Trophoblast cell (in vitro differentiated cells and primary cell): ENCODE measurements at regions not wholly inside any gene's neighbourhood (a gene's known extent, or its start where the extent isn't known, plus 50 kb on each side); places are given as distances from the start of the nearest gene placed in this dataset.

ENCODE experiments used
- DNase-seq, 2 donors: peaks; one replicate each; pipeline ENCODE4 v3.0.0-alpha.2; 2016
- H2AFZ ChIP-seq: 2 replicates; pipeline ENCODE4 v1.6.1; 2013; ENCODE audit warnings: low read length, moderate library complexity, mild to moderate bottlenecking; ENCODE audit not compliant: insufficient read depth, poor library complexity
- H2AK5ac ChIP-seq: 2 replicates; pipeline ENCODE4 v1.6.1; 2013; ENCODE audit warnings: mild to moderate bottlenecking, low read length
- H2BK120ac ChIP-seq: 2 replicates; pipeline ENCODE4 v1.6.1; 2013; ENCODE audit warnings: low read length, mild to moderate bottlenecking, moderate library complexity; ENCODE audit not compliant: insufficient read depth, poor library complexity
- H2BK12ac ChIP-seq: 2 replicates; pipeline ENCODE4 v1.6.1; 2013; ENCODE audit warnings: mild to moderate bottlenecking, low read length, moderate library complexity
- H2BK5ac ChIP-seq: 2 replicates; pipeline ENCODE4 v1.6.1; 2013; ENCODE audit warnings: low read length, low read depth, moderate library complexity, mild to moderate bottlenecking; ENCODE audit not compliant: poor library complexity
- H3K14ac ChIP-seq: 2 replicates; pipeline ENCODE4 v1.6.1; 2013; ENCODE audit warnings: mild to moderate bottlenecking, low read length
- H3K18ac ChIP-seq: 2 replicates; pipeline ENCODE4 v1.6.1; 2013; ENCODE audit warnings: mild to moderate bottlenecking, low read length
- H3K23ac ChIP-seq: 2 replicates; pipeline ENCODE4 v1.6.1; 2013; ENCODE audit warnings: low read length
- H3K27ac ChIP-seq: 2 replicates; pipeline ENCODE4 v1.5.1; 2013; ENCODE audit warnings: low read depth, mild to moderate bottlenecking, inconsistent platforms, low read length, moderate library complexity
- H3K27me3 ChIP-seq: 2 replicates; pipeline ENCODE4 v1.6.1; 2013; ENCODE audit warnings: inconsistent platforms, mild to moderate bottlenecking, low read length, moderate library complexity; ENCODE audit not compliant: insufficient read depth
- H3K36me3 ChIP-seq, 2 experiments: 1 replicate in 1 of 2; 2 replicates in 1 of 2; pipeline ENCODE4 v1.6.1; 2013; ENCODE audit warnings: low read length in 2 of 2, mild to moderate bottlenecking in 2 of 2, moderate library complexity in 1 of 2; ENCODE audit not compliant: insufficient read depth in 2 of 2, control insufficient read depth in 1 of 2
- H3K4ac ChIP-seq: 2 replicates; pipeline ENCODE4 v1.6.1; 2013; ENCODE audit warnings: low read depth, mild to moderate bottlenecking, low read length, moderate library complexity
- H3K4me1 ChIP-seq, 2 experiments: 1 replicate in 1 of 2; 2 replicates in 1 of 2; pipeline ENCODE4 v1.6.1; 2013; ENCODE audit warnings: low read length in 2 of 2, mild to moderate bottlenecking in 2 of 2, moderate library complexity in 1 of 2; ENCODE audit not compliant: insufficient read depth in 2 of 2, control insufficient read depth in 1 of 2
- H3K4me2 ChIP-seq: 2 replicates; pipeline ENCODE4 v1.6.1; 2013; ENCODE audit warnings: inconsistent platforms, mild to moderate bottlenecking, low read length, moderate library complexity
- H3K4me3 ChIP-seq: 2 replicates; pipeline ENCODE4 v1.5.1; 2013; ENCODE audit warnings: mild to moderate bottlenecking, low read depth, low read length, inconsistent platforms
- H3K79me1 ChIP-seq: one replicate; pipeline ENCODE4 v1.6.1; 2013; ENCODE audit warnings: low read length
- H3K79me2 ChIP-seq: 2 replicates; pipeline ENCODE4 v1.6.1; 2013; ENCODE audit warnings: low read length, mild to moderate bottlenecking; ENCODE audit not compliant: control insufficient read depth, insufficient read depth, poor library complexity
- H3K9ac ChIP-seq: 2 replicates; pipeline ENCODE4 v1.6.1; 2013; ENCODE audit warnings: mild to moderate bottlenecking, low read length
- H3K9me3 ChIP-seq: 2 replicates; pipeline ENCODE4 v1.6.1; 2013; ENCODE audit warnings: low read depth, mild to moderate bottlenecking, control low read depth, inconsistent platforms, low read length; ENCODE audit not compliant: insufficient read depth
- H4K12ac ChIP-seq: 2 replicates; pipeline ENCODE4 v1.6.1; 2013; ENCODE audit warnings: low read depth, mild to moderate bottlenecking, low read length, moderate library complexity
- H4K8ac ChIP-seq: 2 replicates; pipeline ENCODE4 v1.6.1; 2013; ENCODE audit warnings: low read depth, mild to moderate bottlenecking, low read length, moderate library complexity
- H4K91ac ChIP-seq: one replicate; pipeline ENCODE4 v1.6.1; 2013; ENCODE audit warnings: low read depth, mild to moderate bottlenecking, low read length, moderate library complexity
- WGBS: extraction: QIAGEN DNeasy Blood & Tissue Kit; methylation state at CpG from one replicate; pipeline ENCODE4 v1.1.7; 2013; ENCODE audit warnings: missing lambda C conversion rate; ENCODE audit not compliant: insufficient read length, insufficient coverage; ENCODE audit errors: extremely low coverage; 5-methylcytosine and 5-hydroxymethylcytosine counted together

DNA sequence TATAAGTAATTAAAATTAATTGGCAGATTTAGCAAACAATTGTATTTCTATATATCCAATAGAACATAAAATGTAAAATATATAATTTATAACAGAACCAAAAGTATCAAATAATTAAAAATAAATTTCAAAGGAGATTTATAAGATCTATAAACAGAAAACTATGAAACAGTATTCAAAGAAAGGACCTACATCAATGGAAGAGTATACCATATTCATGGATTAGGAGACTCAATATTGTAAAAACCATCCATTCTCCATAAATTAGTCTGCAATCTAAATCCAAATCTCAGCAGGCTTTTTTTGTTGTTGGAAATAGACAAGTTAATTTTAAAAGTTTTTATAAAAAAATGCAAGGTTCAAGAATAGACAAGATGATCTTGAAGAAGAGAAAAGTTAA is 149.0 kb upstream of the RUNX3 start:
- DNase-seq, result no peak
- no peak overlapping the region for H3K18ac ChIP-seq
- no peak overlapping the region for H4K91ac ChIP-seq
- H4K12ac ChIP-seq, result no peak overlapping the region
- H2AFZ ChIP-seq, result no peak overlapping the region
- H3K23ac ChIP-seq, result no peak overlapping the region
- no peak overlapping the region for H3K4me3 ChIP-seq
- H2BK5ac ChIP-seq, result no peak overlapping the region
- H3K9ac ChIP-seq, result no peak overlapping the region
- H2BK12ac ChIP-seq, result no peak overlapping the region
- no peaks in the 10 kb centered on the region for H3K36me3 ChIP-seq
- H3K79me1 ChIP-seq, result no peaks in the 10 kb centered on the region
- H3K79me2 ChIP-seq, result no peaks in the 10 kb centered on the region
- H3K9me3 ChIP-seq, result peaks cover 3% of the 10 kb centered on the region
- no peak overlapping the region for H2AK5ac ChIP-seq
- no peak overlapping the region for H2BK120ac ChIP-seq
- no peak overlapping the region for H3K14ac ChIP-seq
- no peaks in the 10 kb centered on the region for H3K4me1 ChIP-seq
- no peak overlapping the region for H3K4ac ChIP-seq
- H4K8ac ChIP-seq, result no peak overlapping the region
- H3K4me2 ChIP-seq, result no peak overlapping the region
- no peak overlapping the region for H3K27ac ChIP-seq
- no peaks in the 10 kb centered on the region for H3K27me3 ChIP-seq

GRCh38 chr1:25074351-25075227 is 144.5 kb upstream of the RUNX3 start:
- no peak overlapping the region for H2BK5ac ChIP-seq
- H2BK120ac ChIP-seq, result no peak overlapping the region
- H3K79me1 ChIP-seq, result no peaks in the 10 kb centered on the region
- no peak overlapping the region for H3K4me2 ChIP-seq
- no CpG with 5 or more reads among the region's 13 CpGs for WGBS
- DNase-seq, result no peak
- H3K79me2 ChIP-seq, result no peaks in the 10 kb centered on the region
- H4K91ac ChIP-seq, result no peak overlapping the region
- H3K9me3 ChIP-seq, result peaks cover 2% of the 10 kb centered on the region
- H3K4ac ChIP-seq, result no peak overlapping the region
- no peak overlapping the region for H2BK12ac ChIP-seq
- H3K9ac ChIP-seq, result no peak overlapping the region
- no peak overlapping the region for H3K4me3 ChIP-seq
- H3K4me1 ChIP-seq, result no peaks in the 10 kb centered on the region
- H3K18ac ChIP-seq, result no peak overlapping the region
- H4K8ac ChIP-seq, result no peak overlapping the region
- no peak overlapping the region for H3K27ac ChIP-seq
- no peaks in the 10 kb centered on the region for H3K36me3 ChIP-seq
- no peak overlapping the region for H3K23ac ChIP-seq
- H3K27me3 ChIP-seq, result no peaks in the 10 kb centered on the region
- no peak overlapping the region for H4K12ac ChIP-seq
- no peak overlapping the region for H3K14ac ChIP-seq
- no peak overlapping the region for H2AK5ac ChIP-seq
- H2AFZ ChIP-seq, result no peak overlapping the region

GRCh38 chr1:25073640-25074270 is 143.7 kb upstream of the RUNX3 start:
- no peak overlapping the region for H3K4ac ChIP-seq
- H2AFZ ChIP-seq, result no peak overlapping the region
- H4K8ac ChIP-seq, result no peak overlapping the region
- no peak for DNase-seq
- no peaks in the 10 kb centered on the region for H3K36me3 ChIP-seq
- no peaks in the 10 kb centered on the region for H3K79me2 ChIP-seq
- H3K23ac ChIP-seq, result no peak overlapping the region
- no peaks in the 10 kb centered on the region for H3K27me3 ChIP-seq
- H2BK12ac ChIP-seq, result no peak overlapping the region
- H4K91ac ChIP-seq, result no peak overlapping the region
- WGBS, result no CpG with 5 or more reads among the region's 12 CpGs
- no peak overlapping the region for H2AK5ac ChIP-seq
- no peak overlapping the region for H3K18ac ChIP-seq
- no peak overlapping the region for H3K14ac ChIP-seq
- no peak overlapping the region for H3K9ac ChIP-seq
- peaks cover 4% of the 10 kb centered on the region for H3K9me3 ChIP-seq
- no peaks in the 10 kb centered on the region for H3K4me1 ChIP-seq
- no peaks in the 10 kb centered on the region for H3K79me1 ChIP-seq
- H2BK120ac ChIP-seq, result no peak overlapping the region
- H3K27ac ChIP-seq, result no peak overlapping the region
- no peak overlapping the region for H2BK5ac ChIP-seq
- H3K4me2 ChIP-seq, result no peak overlapping the region
- H4K12ac ChIP-seq, result no peak overlapping the region
- no peak overlapping the region for H3K4me3 ChIP-seq

GRCh38 chr1:25072461-25072860 is 142.4 kb upstream of the RUNX3 start:
- WGBS, result no CpG with 5 or more reads among the region's 5 CpGs
- H3K27ac ChIP-seq, result no peak overlapping the region

More at GRCh38 chr1:25072461-25072860, 142.4 kb upstream of the RUNX3 start:
- no peak overlapping the region for H3K9ac ChIP-seq
- DNase-seq, result no peak
- H2BK120ac ChIP-seq, result no peak overlapping the region
- H2AK5ac ChIP-seq, result no peak overlapping the region
- H2BK12ac ChIP-seq, result no peak overlapping the region
- H4K8ac ChIP-seq, result no peak overlapping the region
- H3K79me2 ChIP-seq, result no peaks in the 10 kb centered on the region
- H3K9me3 ChIP-seq, result peaks cover 2% of the 10 kb centered on the region
- no peak overlapping the region for H3K4me2 ChIP-seq
- H3K79me1 ChIP-seq, result no peaks in the 10 kb centered on the region
- H3K27me3 ChIP-seq, result no peaks in the 10 kb centered on the region
- no peak overlapping the region for H3K18ac ChIP-seq
- H3K14ac ChIP-seq, result no peak overlapping the region
- H4K91ac ChIP-seq, result no peak overlapping the region
- H3K4ac ChIP-seq, result no peak overlapping the region
- no peaks in the 10 kb centered on the region for H3K36me3 ChIP-seq
- H3K4me1 ChIP-seq, result no peaks in the 10 kb centered on the region
- H4K12ac ChIP-seq, result no peak overlapping the region
- H2BK5ac ChIP-seq, result no peak overlapping the region
- H2AFZ ChIP-seq, result no peak overlapping the region
- no peak overlapping the region for H3K4me3 ChIP-seq
- H3K23ac ChIP-seq, result no peak overlapping the region
